GM12878 (cell line): ENCODE measurements at regions not wholly inside any gene's neighbourhood (a gene's known extent, or its start where the extent isn't known, plus 50 kb on each side); places are given as distances from the start of the nearest gene placed in this dataset.

Experiments used
- ATAC-seq: fragments of 200-7000 bp; cut with Tn5 transposase; 3 replicates; pipeline ENCODE4 v1.9.1; 2020; ENCODE audit warnings: mild to moderate bottlenecking, moderate library complexity
- BruUV-seq: library from RNA; stranded (reverse); fragments of 400-500 nt; replicated peaks from 2 replicates; lab custom pipeline; 2021; lab: Mats Ljungman, UMichigan
- CTCF ChIA-PET: fragments of 300-600 bp; sonication (Branson Sonifier 250); formaldehyde crosslinking; extraction: SDS; loops from one replicate; lab custom pipeline; 2021; ENCODE audit warnings: inconsistent platforms; lab: Yijun Ruan, JAX
- POLR2A ChIA-PET: fragments of 350-600 bp; formaldehyde crosslinking; extraction: SDS; loops from one replicate; lab custom pipeline; 2021; ENCODE audit warnings: inconsistent platforms; lab: Charles Lee
- RAD21 ChIA-PET: fragments of 300-600 bp; sonication (Branson Sonifier 250); formaldehyde crosslinking; loops from one replicate; lab custom pipeline; 2023; ENCODE audit warnings: antibody characterized with exemption; ENCODE audit not compliant: unreplicated experiment; lab: Charles Lee
- SMC1A ChIA-PET: fragments of 300-600 bp; sonication (Branson Sonifier 250); formaldehyde crosslinking; loops from one replicate; lab custom pipeline; 2023; ENCODE audit not compliant: unreplicated experiment, uncharacterized antibody; lab: Charles Lee
- DNase-seq: peaks from one replicate; pipeline ENCODE4 v3.0.0-alpha.2; 2011; ENCODE audit warnings: low read depth, low spot score
- FAIRE-seq: peaks from 3 replicates; lab custom pipeline; 2011; peaks lifted over from hg19 to GRCh38; lab: Jason Lieb, UNC
- H2AFZ ChIP-seq: 2 replicates; pipeline ENCODE4 v1.6.0; 2011; ENCODE audit warnings: low read depth, low read length, control low read depth; ENCODE audit not compliant: control insufficient read depth
- H3K27ac ChIP-seq: 2 replicates; pipeline ENCODE4 v1.5.1; 2011; ENCODE audit warnings: control low read depth; ENCODE audit not compliant: control insufficient read depth, insufficient read depth
- H3K27me3 ChIP-seq, 2 experiments: replicated peaks in 1 of 2; 2 replicates each; pipeline versions ENCODE4 v1.6.0 to v1.6.1; 2011; ENCODE audit warnings: low read length in 1 of 2; ENCODE audit not compliant: control insufficient read depth in 2 of 2, insufficient read depth in 2 of 2
- H3K36me3 ChIP-seq, 2 experiments: 2 replicates each; pipeline ENCODE4 v1.5.1; 2011; ENCODE audit warnings: low read length in 1 of 2; ENCODE audit not compliant: control insufficient read depth in 2 of 2, insufficient read depth in 2 of 2
- H3K4me1 ChIP-seq: 2 replicates; pipeline ENCODE4 v1.6.1; 2011; ENCODE audit warnings: mild to moderate bottlenecking, low read length, moderate library complexity, mixed read lengths; ENCODE audit not compliant: control insufficient read depth, insufficient read depth
- H3K4me2 ChIP-seq: 2 replicates; pipeline ENCODE4 v1.6.0; 2011; ENCODE audit warnings: control low read depth; ENCODE audit not compliant: control insufficient read depth, insufficient read depth
- H3K4me3 ChIP-seq: fragments of 200-600 bp; sonication (generic); 2 replicates; pipeline ENCODE4 v1.5.1; 2016
- H3K79me2 ChIP-seq: 2 replicates; pipeline ENCODE4 v1.6.0; 2011; ENCODE audit warnings: low read length; ENCODE audit not compliant: control insufficient read depth, insufficient read depth
- H3K9ac ChIP-seq: 2 replicates; pipeline ENCODE4 v1.8.0; 2011; ENCODE audit warnings: low read length, control low read depth, mixed read lengths; ENCODE audit not compliant: control insufficient read depth, insufficient read depth
- H3K9me3 ChIP-seq: replicated peaks from 3 replicates; pipeline ENCODE4 v1.5.1; 2011; ENCODE audit warnings: mild to moderate bottlenecking, low read length; ENCODE audit not compliant: control insufficient read depth, insufficient read depth
- H4K20me1 ChIP-seq: 2 replicates; pipeline ENCODE4 v1.6.0; 2011; ENCODE audit not compliant: control insufficient read depth, insufficient read depth
- ETV6 ChIP-seq, 2 experiments: fragments of 450-650 bp in 1 of 2; IDR thresholded peaks in 1 of 2; conservative IDR thresholded peaks in 1 of 2; 2 replicates each; pipeline ENCODE4 v1.6.1; 2014; ENCODE audit warnings: antibody characterized with exemption in 1 of 2, borderline replicate concordance in 1 of 2, low read depth in 1 of 2, mild to moderate bottlenecking in 1 of 2, moderate library complexity in 1 of 2
- EZH2 ChIP-seq: IDR thresholded peaks from 2 replicates; pipeline ENCODE4 v1.6.1; 2012; ENCODE audit warnings: low read depth, mild to moderate bottlenecking, control low read depth, inconsistent platforms, low read length, borderline replicate concordance; ENCODE audit not compliant: control insufficient read depth
- GABPA ChIP-seq: IDR thresholded peaks from 2 replicates; pipeline ENCODE4 v1.6.1; 2014; ENCODE audit warnings: antibody characterized with exemption, low read depth, mild to moderate bottlenecking, inconsistent platforms
- JUND ChIP-seq: IDR thresholded peaks from 2 replicates; pipeline ENCODE4 v1.6.1; 2012; ENCODE audit warnings: low read depth, mild to moderate bottlenecking, low read length, improper control_type of control experiment, moderate library complexity
- KLF5 ChIP-seq: fragments of 450-650 bp; IDR thresholded peaks from 2 replicates; pipeline ENCODE4 v1.6.1; 2014; ENCODE audit warnings: mild to moderate bottlenecking; ENCODE audit not compliant: partially characterized antibody
- MYB ChIP-seq: fragments of 150-350 bp; IDR thresholded peaks from 2 replicates; pipeline ENCODE4 v1.6.1; 2014; ENCODE audit warnings: mild to moderate bottlenecking, low read depth, low read length, borderline replicate concordance
- NFYB ChIP-seq: IDR thresholded peaks from 2 replicates; pipeline ENCODE4 v1.6.1; 2011; ENCODE audit warnings: low read depth, mild to moderate bottlenecking, low read length, improper control_type of control experiment, moderate library complexity; ENCODE audit not compliant: insufficient read depth
- PML ChIP-seq: IDR thresholded peaks from 2 replicates; pipeline ENCODE4 v1.6.1; 2012; ENCODE audit warnings: low read length, inconsistent platforms
- POU2F2 ChIP-seq: IDR thresholded peaks from 3 replicates; pipeline ENCODE4 v1.6.1; 2011; ENCODE audit warnings: low read depth, mild to moderate bottlenecking, low read length, borderline replicate concordance
- RFX5 ChIP-seq: IDR thresholded peaks from 2 replicates; pipeline ENCODE4 v1.6.1; 2011; ENCODE audit warnings: low read depth, low read length, improper control_type of control experiment
- SREBF2 ChIP-seq: IDR thresholded peaks from 2 replicates; pipeline ENCODE4 v1.6.1; 2012; ENCODE audit warnings: mild to moderate bottlenecking, low read length
- SUPT20H ChIP-seq: IDR thresholded peaks from 2 replicates; pipeline ENCODE4 v1.6.1; 2011; ENCODE audit warnings: low read depth, mild to moderate bottlenecking, low read length, moderate library complexity, borderline replicate concordance; ENCODE audit not compliant: control insufficient read depth
- ZNF24 ChIP-seq: fragments of 450-650 bp; IDR thresholded peaks from 2 replicates; pipeline ENCODE4 v1.6.1; 2017; ENCODE audit warnings: antibody characterized with exemption, mild to moderate bottlenecking
- WGBS: methylation state at CpG from one replicate; pipeline ENCODE4 v1.1.6; 2016; ENCODE audit warnings: low lambda C conversion rate; ENCODE audit not compliant: insufficient replicate concordance, insufficient coverage; ENCODE audit errors: missing lambda C conversion rate; 5-methylcytosine and 5-hydroxymethylcytosine counted together
- in situ Hi-C: fragments of 300-500 bp; cut with MboI; formaldehyde crosslinking; loops from 9 replicates; pipeline ENCODE4 v1.14.3; 2018; ENCODE audit warnings: mixed read lengths
- intact Hi-C: fragments of 100-400 bp; cut with micrococcal nuclease; formaldehyde crosslinking; loops from one replicate; pipeline ENCODE4 v1.14.2; 2022; ENCODE audit not compliant: unreplicated experiment
- TF ChIP-seq, protein P1 (sequence below): IDR thresholded peaks from 2 replicates; pipeline ENCODE4 v1.6.1; 2012; ENCODE audit warnings: low read length, inconsistent platforms
- TF ChIP-seq, protein P2 (sequence below): fragments of 450-650 bp; IDR thresholded peaks from 2 replicates; pipeline ENCODE4 v1.6.1; 2017; ENCODE audit warnings: mild to moderate bottlenecking, moderate library complexity
- TF ChIP-seq, protein P3 (sequence below): IDR thresholded peaks from 2 replicates; pipeline ENCODE4 v1.6.1; 2012; ENCODE audit warnings: low read depth, low read length, improper control_type of control experiment

DNA sequence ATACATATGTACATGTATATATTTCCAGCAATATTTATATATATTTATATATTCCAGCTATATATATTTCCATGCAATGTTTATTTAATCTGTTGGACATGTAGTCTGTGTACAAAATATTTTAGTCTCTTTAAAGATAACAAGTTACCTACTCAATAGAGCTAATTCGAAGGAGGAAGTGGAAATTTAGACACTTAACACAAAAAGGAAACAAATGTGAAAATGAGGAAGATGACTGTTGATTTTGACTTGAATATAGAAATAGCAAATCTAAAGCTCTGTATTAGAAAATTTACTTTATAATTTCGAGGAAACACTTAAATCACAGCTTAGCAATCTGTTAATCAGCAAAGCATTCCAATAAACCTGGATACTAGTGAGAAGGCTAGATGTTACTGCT lies 1064.4 kb downstream of the PCDH7 start (continued):
- TF ChIP-seq, protein P1, sequence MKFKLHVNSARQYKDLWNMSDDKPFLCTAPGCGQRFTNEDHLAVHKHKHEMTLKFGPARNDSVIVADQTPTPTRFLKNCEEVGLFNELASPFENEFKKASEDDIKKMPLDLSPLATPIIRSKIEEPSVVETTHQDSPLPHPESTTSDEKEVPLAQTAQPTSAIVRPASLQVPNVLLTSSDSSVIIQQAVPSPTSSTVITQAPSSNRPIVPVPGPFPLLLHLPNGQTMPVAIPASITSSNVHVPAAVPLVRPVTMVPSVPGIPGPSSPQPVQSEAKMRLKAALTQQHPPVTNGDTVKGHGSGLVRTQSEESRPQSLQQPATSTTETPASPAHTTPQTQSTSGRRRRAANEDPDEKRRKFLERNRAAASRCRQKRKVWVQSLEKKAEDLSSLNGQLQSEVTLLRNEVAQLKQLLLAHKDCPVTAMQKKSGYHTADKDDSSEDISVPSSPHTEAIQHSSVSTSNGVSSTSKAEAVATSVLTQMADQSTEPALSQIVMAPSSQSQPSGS, result no peak
- TF ChIP-seq JUND, result no peak
- TF ChIP-seq MYB, result no peak
- TF ChIP-seq, all 136 proteins: peak for 0

DNA sequence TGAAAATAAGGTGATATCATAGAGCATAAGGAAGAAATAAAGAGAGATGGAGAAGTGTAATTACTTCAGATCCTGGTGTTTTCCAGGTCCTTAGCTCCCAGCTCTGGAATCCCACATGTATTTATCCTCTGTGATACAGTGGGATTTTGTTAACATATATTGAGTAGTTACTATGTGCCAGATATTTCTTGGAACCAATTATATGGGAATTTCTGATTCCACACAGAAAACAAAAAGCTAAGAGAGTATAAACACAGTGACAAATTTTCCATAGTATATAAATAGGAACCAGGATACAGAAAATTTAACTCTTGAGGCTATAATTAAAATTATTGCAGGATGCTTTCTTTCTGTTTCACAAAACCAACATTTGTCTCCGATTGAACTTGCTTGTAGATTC lies 1067.5 kb downstream of the PCDH7 start:
- Histone ChIP-seq H3K36me3 (no peaks in the 10 kb centered on the region), H3K9me3 (no peaks in the 10 kb centered on the region), H3K4me2 (no peak overlapping the region), H3K4me1 (no peaks in the 10 kb centered on the region), H3K27ac (no peak overlapping the region), H3K4me3 (no peak overlapping the region), H2AFZ (no peak overlapping the region), H3K9ac (no peak overlapping the region), H3K79me2 (no peaks in the 10 kb centered on the region), H3K27me3 (no peaks in the 10 kb centered on the region), H4K20me1 (no peaks in the 10 kb centered on the region)
- POLR2A ChIA-PET, result no interaction called here
- DNase-seq (no peak), ATAC-seq (no peak), FAIRE-seq (no peak)
- no TSS peak for BruUV-seq
- 0% methylated on average over 1 of the region's 1 CpG for WGBS
- intact Hi-C loops (no loop called here), in situ Hi-C loops (no loop called here)
- SMC1A ChIA-PET, result interaction anchor here (0.6 kb wide), 1 partner anchor 1158 kb away, joined by 3 read pairs; no protein-coding TSS in a partner anchor
- CTCF ChIA-PET, result no interaction called here
- RAD21 ChIA-PET, result no interaction called here
- TF ChIP-seq KLF5 (no peak), NFYB (no peak), POU2F2 (no peak), SUPT20H (no peak), RFX5 (no peak), PML (no peak), ZNF24 (no peak), ETV6 (conservative IDR thresholded peaks at IDR 0.05 in 1 of 2, IDR thresholded peaks at IDR 0.05 in 1 of 2; ENCODE audit: borderline replicate concordance in 1 of 2, low read depth in 1 of 2) (no peak), GABPA (no peak), SREBF2 (no peak), EZH2 (no peak)
- TF ChIP-seq, protein P2, sequence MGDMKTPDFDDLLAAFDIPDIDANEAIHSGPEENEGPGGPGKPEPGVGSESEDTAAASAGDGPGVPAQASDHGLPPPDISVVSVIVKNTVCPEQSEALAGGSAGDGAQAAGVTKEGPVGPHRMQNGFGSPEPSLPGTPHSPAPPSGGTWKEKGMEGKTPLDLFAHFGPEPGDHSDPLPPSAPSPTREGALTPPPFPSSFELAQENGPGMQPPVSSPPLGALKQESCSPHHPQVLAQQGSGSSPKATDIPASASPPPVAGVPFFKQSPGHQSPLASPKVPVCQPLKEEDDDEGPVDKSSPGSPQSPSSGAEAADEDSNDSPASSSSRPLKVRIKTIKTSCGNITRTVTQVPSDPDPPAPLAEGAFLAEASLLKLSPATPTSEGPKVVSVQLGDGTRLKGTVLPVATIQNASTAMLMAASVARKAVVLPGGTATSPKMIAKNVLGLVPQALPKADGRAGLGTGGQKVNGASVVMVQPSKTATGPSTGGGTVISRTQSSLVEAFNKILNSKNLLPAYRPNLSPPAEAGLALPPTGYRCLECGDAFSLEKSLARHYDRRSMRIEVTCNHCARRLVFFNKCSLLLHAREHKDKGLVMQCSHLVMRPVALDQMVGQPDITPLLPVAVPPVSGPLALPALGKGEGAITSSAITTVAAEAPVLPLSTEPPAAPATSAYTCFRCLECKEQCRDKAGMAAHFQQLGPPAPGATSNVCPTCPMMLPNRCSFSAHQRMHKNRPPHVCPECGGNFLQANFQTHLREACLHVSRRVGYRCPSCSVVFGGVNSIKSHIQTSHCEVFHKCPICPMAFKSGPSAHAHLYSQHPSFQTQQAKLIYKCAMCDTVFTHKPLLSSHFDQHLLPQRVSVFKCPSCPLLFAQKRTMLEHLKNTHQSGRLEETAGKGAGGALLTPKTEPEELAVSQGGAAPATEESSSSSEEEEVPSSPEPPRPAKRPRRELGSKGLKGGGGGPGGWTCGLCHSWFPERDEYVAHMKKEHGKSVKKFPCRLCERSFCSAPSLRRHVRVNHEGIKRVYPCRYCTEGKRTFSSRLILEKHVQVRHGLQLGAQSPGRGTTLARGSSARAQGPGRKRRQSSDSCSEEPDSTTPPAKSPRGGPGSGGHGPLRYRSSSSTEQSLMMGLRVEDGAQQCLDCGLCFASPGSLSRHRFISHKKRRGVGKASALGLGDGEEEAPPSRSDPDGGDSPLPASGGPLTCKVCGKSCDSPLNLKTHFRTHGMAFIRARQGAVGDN, result no peak
- TF ChIP-seq, protein P3, sequence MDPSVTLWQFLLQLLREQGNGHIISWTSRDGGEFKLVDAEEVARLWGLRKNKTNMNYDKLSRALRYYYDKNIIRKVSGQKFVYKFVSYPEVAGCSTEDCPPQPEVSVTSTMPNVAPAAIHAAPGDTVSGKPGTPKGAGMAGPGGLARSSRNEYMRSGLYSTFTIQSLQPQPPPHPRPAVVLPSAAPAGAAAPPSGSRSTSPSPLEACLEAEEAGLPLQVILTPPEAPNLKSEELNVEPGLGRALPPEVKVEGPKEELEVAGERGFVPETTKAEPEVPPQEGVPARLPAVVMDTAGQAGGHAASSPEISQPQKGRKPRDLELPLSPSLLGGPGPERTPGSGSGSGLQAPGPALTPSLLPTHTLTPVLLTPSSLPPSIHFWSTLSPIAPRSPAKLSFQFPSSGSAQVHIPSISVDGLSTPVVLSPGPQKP, result no peak
